Fibroblast of the conjunctiva (primary cell): ENCODE measurements at regions not wholly inside any gene's neighbourhood (a gene's known extent, or its start where the extent isn't known, plus 50 kb on each side); places are given as distances from the start of the nearest gene placed in this dataset.
"Not testable (repeated sequence)": the region's sequence is repeated elsewhere in the genome, so short reads cannot be mapped to it uniquely, and the experiment has no call there.

ENCODE experiments used
- DNase-seq: peaks from one replicate; pipeline ENCODE4 v3.0.0-alpha.2; 2010; ENCODE audit warnings: low read depth

- no peak for DNase-seq
These were observed 513.8 kb upstream of the CCDC196 start for GRCh38 chr14:65972346-65972870.

GRCh38 chr14:65972891-65973290, 513.3 kb upstream of the CCDC196 start:
- DNase-seq = no peak

DNA sequence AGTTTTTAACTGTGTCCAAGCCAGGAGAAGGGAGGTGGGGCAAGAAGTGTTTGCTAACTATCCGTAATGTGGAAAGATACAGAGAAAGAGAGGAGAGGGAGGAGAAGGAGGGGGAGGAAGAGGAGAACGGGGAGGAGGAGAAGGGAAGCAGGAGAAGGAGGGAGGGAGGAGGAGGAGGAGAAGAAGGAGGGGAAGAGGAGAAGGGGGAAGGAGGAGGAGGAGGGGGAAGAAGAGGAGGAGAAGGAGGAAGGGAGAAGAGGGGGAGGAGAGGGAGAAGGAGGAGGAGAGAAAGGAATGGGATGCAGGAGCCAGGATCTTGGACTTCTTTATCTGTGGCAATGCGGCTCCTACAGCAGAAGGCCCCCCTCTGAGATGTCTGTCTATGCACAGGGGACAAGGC, 510.3 kb upstream of the CCDC196 start:
- DNase-seq = no peak

- no peak for DNase-seq
These were observed 509.3 kb upstream of the CCDC196 start for GRCh38 chr14:65976761-65977404.

- no peak for DNase-seq
These were observed 504.9 kb upstream of the CCDC196 start for GRCh38 chr14:65981192-65981843.

GRCh38 chr14:65986041-65986440, 500.1 kb upstream of the CCDC196 start:
- no peak for DNase-seq

DNA sequence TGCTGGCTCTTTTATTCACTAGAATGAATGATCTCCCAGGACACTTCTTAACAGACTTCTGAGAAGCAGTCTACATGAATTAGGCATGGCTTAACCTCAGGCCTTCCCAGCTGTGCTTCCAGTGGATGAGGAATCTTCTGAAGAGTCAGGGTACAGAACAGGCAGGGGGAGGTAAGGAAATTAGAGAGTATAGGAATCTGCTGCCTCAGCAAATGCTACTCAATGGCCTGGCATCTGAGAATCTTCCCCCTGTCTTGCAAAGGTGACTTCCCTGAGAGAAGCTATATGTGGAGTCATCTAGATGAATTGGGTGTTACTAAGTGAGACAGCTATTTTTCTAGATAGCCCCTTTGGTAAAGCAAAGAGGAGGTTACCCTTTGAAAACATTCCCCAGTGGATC, 496.2 kb upstream of the CCDC196 start:
- DNase-seq = no peak

GRCh38 chr14:65991104-65991503, 495.1 kb upstream of the CCDC196 start:
- DNase-seq = no peak

- DNase-seq = not testable (repeated sequence)
These were observed 494.2 kb upstream of the CCDC196 start for GRCh38 chr14:65991935-65992334.

DNA sequence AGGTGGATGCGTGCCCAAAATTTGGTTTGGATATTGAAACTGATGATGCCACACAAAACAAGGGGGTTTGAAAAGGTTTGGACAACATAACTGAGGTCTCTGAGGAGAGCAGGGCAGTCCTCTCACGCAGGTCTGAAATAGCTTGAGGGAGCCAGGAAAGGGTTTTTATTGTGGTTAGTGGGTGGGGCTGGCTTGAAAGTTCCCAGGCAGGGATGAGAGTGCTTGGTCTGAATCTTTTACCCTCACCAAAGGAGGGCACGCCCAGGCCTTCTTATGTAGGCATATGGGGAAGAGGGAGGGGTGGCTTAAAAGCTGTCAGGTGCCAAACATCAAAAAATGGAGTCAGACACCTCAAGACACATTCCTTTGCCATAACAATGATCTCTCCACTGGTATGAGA, 493.1 kb upstream of the CCDC196 start:
- no peak for DNase-seq

DNA sequence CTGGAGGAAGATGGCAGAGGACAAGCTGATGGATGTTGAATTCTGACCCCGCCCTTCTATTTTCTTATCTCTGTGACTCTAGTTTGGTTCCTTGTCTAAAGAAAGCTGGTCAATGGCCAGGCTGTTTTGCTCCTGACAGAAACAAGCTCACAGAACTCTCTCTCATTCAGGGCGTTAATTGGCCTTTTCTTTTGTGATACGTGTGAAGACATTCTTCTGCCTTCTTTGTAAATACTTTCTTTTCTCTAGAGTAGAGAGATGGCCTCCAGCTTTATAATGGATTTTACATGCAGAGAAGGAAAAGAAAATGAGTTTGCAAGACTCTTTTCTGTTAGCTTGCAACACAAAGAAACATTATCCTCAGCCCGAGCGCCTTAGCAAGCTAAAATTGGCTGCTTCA, 492.2 kb upstream of the CCDC196 start:
- DNase-seq = no peak

DNA sequence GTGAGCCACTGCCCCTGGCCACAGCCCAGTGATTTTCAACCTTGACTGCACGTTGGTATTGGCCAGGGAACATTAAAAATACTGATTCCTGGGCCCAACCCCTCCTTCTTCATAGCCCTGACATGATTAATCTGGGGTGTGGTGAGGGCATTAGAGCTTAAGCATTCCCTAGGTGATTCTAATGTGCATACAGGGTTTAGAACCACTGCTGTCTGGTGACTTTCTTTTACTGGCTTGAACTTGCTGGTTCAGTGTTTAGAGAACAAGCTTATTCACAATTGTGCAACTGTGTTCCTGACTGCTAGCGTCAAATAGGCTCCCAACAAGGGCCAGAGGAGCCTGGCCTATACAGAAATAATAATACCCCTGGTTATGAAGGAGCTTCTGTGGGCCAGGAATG, 488.8 kb upstream of the CCDC196 start:
- no peak for DNase-seq

DNA sequence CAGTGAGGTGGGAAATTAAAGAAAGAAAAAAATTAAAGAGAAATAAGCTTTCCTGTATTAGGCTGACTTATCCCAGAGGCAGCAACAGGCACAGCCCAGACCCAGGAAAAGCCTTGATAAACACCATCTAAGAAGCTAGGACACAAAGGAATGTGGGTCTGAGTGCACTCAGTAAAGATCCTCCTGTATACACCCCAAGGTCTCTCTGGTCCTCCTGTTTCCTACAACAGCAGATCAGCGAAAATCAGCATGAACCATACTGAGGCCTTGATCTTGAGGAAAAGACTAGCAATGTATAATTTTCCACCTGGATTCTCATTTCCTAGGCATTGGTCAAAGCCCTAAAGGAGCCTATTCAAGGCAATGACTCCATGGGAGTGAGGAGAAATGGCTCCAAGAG, 486.3 kb upstream of the CCDC196 start:
- DNase-seq = no peak

DNA sequence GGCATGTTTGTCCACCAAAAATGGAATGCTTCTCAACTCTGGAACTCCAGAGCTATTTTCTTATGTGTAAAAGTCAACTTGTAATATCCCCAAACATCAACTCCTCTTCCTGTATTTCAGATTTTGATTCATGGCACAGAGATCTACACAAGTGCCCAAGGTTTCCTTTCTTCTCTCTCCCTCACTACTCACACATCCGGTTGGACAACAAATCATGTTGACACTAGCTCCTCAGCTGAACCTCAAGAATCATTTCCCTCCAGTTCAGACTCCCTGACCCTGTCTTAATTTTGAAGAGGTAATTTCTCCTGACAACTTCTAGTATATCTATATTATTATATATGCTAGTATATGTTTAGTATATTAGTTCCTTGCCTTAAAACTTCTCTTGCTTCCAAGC, 485.4 kb upstream of the CCDC196 start:
- DNase-seq = no peak

- no peak for DNase-seq
These were observed 484.8 kb upstream of the CCDC196 start for GRCh38 chr14:66001356-66001755.

DNA sequence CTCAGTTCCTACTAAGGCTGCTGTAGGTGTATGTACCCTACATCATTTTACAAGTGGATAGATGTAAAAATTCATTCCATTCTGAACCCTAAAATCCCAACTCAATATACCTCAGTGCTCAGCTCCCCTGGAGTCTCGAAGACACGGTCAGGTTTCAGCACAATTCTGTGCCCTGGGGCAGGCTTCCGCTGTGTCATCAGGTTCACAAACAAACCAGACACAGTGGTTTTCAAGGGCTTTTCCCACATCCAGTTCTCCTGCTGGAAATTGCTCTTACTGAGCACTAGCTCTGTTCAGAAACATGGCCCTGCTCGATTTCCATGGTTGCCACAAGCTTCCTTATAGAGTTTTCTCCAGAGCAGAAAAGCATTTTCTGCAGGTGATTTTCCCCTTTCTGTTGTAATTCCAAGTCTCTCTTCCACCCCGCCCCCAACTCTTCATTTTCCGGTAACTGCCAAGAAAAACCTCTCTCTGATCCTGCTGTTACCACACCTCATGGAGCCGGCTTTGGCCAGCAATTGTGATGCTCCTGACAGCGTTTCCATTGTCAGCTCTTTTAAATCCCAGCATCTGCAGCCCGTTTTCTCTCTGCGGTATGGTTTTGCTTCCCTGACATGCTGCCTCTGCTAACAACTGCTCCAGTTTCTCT, 483.0 kb upstream of the CCDC196 start:
- DNase-seq = no peak

GRCh38 chr14:66005900-66006434, 480.2 kb upstream of the CCDC196 start:
- DNase-seq = no peak

- DNase-seq = no peak
These were observed 477.5 kb upstream of the CCDC196 start for GRCh38 chr14:66008631-66009030.

- peak; percentile 60 for DNase-seq
These were observed 477.1 kb upstream of the CCDC196 start for GRCh38 chr14:66009089-66009488.

- DNase-seq = no peak
These were observed 475.5 kb upstream of the CCDC196 start for GRCh38 chr14:66010695-66011094.

DNA sequence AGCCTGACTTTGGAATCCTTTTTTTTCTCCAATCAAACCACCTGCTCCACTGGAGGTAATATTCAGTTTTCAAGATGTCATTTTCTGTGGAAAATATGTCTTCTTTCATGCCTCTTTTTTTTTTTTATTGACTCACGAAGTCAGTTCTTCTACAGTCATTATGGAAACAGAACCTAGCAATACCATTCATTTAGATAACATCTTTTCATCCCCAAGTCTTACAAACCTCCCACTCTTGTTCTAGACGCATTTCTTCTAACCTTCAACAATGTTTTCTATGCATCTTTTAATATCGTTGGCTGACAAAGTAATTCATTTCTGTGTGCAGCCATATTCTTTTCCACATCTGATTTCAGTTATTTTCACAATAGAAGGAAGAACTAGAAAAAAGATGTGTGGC, 474.3 kb upstream of the CCDC196 start:
- DNase-seq = no peak

GRCh38 chr14:66013607-66014006, 472.6 kb upstream of the CCDC196 start:
- not testable (repeated sequence) for DNase-seq
